GM12801 (cell line): ENCODE measurements at regions not wholly inside any gene's neighbourhood (a gene's known extent, or its start where the extent isn't known, plus 50 kb on each side); places are given as distances from the start of the nearest gene placed in this dataset.

Source experiments
- CTCF ChIP-seq: IDR thresholded peaks from one replicate; pipeline ENCODE4 v1.5.1; 2011; ENCODE audit warnings: control low read depth; ENCODE audit not compliant: insufficient read length; ENCODE audit errors: extremely low read depth

- TF ChIP-seq CTCF, result no peak
Observed at GRCh38 chr4:60189286-60189685, 1010.8 kb upstream of the ADGRL3 start.

- no peak for TF ChIP-seq CTCF
Observed at GRCh38 chr4:60194214-60194613, 1005.9 kb upstream of the ADGRL3 start.

- no peak for TF ChIP-seq CTCF
Observed at GRCh38 chr4:60195256-60195655, 1004.9 kb upstream of the ADGRL3 start.

GRCh38 chr4:60201052-60201673 lies 999.0 kb upstream of the ADGRL3 start:
- peak; percentile 48 for TF ChIP-seq CTCF

- TF ChIP-seq CTCF, result no peak
Observed at GRCh38 chr4:60209588-60209987, 990.5 kb upstream of the ADGRL3 start.

GRCh38 chr4:60215906-60216305 lies 984.2 kb upstream of the ADGRL3 start:
- no peak for TF ChIP-seq CTCF

GRCh38 chr4:60216752-60217151 lies 983.4 kb upstream of the ADGRL3 start:
- TF ChIP-seq CTCF, result no peak
